A673 (cell line): ENCODE measurements at regions not wholly inside any gene's neighbourhood (a gene's known extent, or its start where the extent isn't known, plus 50 kb on each side); places are given as distances from the start of the nearest gene placed in this dataset.

Source experiments
- BruUV-seq: library from RNA; stranded (reverse); fragments of 400-500 nt; replicated peaks from 2 replicates; lab custom pipeline; 2021; lab: Mats Ljungman, UMichigan
- CTCF ChIA-PET: fragments of 300-600 bp; sonication (Branson Sonifier 250); formaldehyde crosslinking; loops from one replicate; lab custom pipeline; 2022; ENCODE audit warnings: antibody characterized with exemption; lab: Charles Lee
- POLR2A ChIA-PET: fragments of 300-600 bp; sonication (Branson Sonifier 250); formaldehyde crosslinking; loops from one replicate; lab custom pipeline; 2022; ENCODE audit warnings: antibody characterized with exemption; ENCODE audit not compliant: low non-redundant PET; lab: Charles Lee
- DNase-seq: peaks from one replicate; pipeline ENCODE4 v3.0.0-alpha.2; 2015; ENCODE audit warnings: low spot score
- H3K27ac ChIP-seq: fragments of 200-600 bp; sonication (generic); 2 replicates; pipeline ENCODE4 v1.5.1; 2016; ENCODE audit warnings: mixed run types, low read depth, mild to moderate bottlenecking, mixed read lengths, antibody characterized with exemption, low read length; ENCODE audit not compliant: poor library complexity, severe bottlenecking
- H3K27me3 ChIP-seq: fragments of 200-600 bp; sonication (generic); replicated peaks from 2 replicates; pipeline ENCODE4 v1.6.1; 2017; ENCODE audit warnings: mixed run types, low read depth, mild to moderate bottlenecking, mixed read lengths, antibody characterized with exemption, low read length; ENCODE audit not compliant: insufficient read depth, poor library complexity
- H3K36me3 ChIP-seq: fragments of 200-600 bp; sonication (generic); 2 replicates; pipeline ENCODE4 v1.6.1; 2016; ENCODE audit warnings: mixed run types, mild to moderate bottlenecking, mixed read lengths, antibody characterized with exemption, low read length; ENCODE audit not compliant: insufficient read depth, poor library complexity, severe bottlenecking
- H3K4me1 ChIP-seq: fragments of 200-600 bp; sonication (generic); 2 replicates; pipeline ENCODE4 v1.6.1; 2017; ENCODE audit warnings: mixed run types, mild to moderate bottlenecking, mixed read lengths, antibody characterized with exemption, low read length; ENCODE audit not compliant: insufficient read depth, poor library complexity, severe bottlenecking
- H3K4me3 ChIP-seq: fragments of 200-600 bp; sonication (generic); 2 replicates; pipeline ENCODE4 v1.5.1; 2016; ENCODE audit warnings: low read depth, mixed run types, mild to moderate bottlenecking, mixed read lengths, low read length; ENCODE audit not compliant: poor library complexity, severe bottlenecking
- H3K9me3 ChIP-seq: fragments of 200-600 bp; sonication (generic); 2 replicates; pipeline ENCODE4 v1.6.1; 2016; ENCODE audit warnings: mixed run types, low read depth, mild to moderate bottlenecking, mixed read lengths, antibody characterized with exemption, low read length; ENCODE audit not compliant: poor library complexity, severe bottlenecking
- CTCF ChIP-seq: fragments of 300-800, 200-600 bp; sonication (generic); conservative IDR thresholded peaks from 2 replicates; pipeline ENCODE4 v1.5.1; 2017; ENCODE audit warnings: low read depth, mild to moderate bottlenecking, antibody characterized with exemption, low read length, moderate library complexity, mixed read lengths
- EZH2 ChIP-seq: fragments of 200-600 bp; sonication (generic); IDR thresholded peaks from 2 replicates; pipeline ENCODE4 v1.6.1; 2017; ENCODE audit warnings: borderline replicate concordance, low read depth, mild to moderate bottlenecking, mixed read lengths, antibody characterized with exemption, low read length; ENCODE audit not compliant: poor library complexity, severe bottlenecking
- intact Hi-C: fragments of 100-400 bp; cut with micrococcal nuclease; formaldehyde crosslinking; loops from one replicate; pipeline ENCODE4 v1.10.0; 2022; ENCODE audit not compliant: unreplicated experiment

- no peak for DNase-seq
- CTCF ChIA-PET, result no interaction called here
- Histone ChIP-seq H3K4me1 (no peaks in the 10 kb centered on the region), H3K9me3 (no peaks in the 10 kb centered on the region), H3K4me3 (no peak overlapping the region), H3K27ac (no peak overlapping the region), H3K27me3 (no peaks in the 10 kb centered on the region), H3K36me3 (no peaks in the 10 kb centered on the region)
- intact Hi-C loops, result no loop called here
- no TSS peak for BruUV-seq
- POLR2A ChIA-PET, result no interaction called here
- no peak for TF ChIP-seq CTCF
- no peak for TF ChIP-seq EZH2
Observed at GRCh38 chrX:20693078-20693477, 426.4 kb upstream of the RPS6KA3 start.

GRCh38 chrX:20686256-20686655 lies 419.5 kb upstream of the RPS6KA3 start:
- Histone ChIP-seq H3K9me3 (no peaks in the 10 kb centered on the region), H3K4me1 (no peaks in the 10 kb centered on the region), H3K36me3 (no peaks in the 10 kb centered on the region), H3K4me3 (no peak overlapping the region), H3K27me3 (peaks cover 4% of the 10 kb centered on the region), H3K27ac (no peak overlapping the region)
- TF ChIP-seq CTCF (no peak), EZH2 (no peak)
- no peak for DNase-seq
- ChIA-PET POLR2A (no interaction called here), CTCF (no interaction called here)
- intact Hi-C loops, result no loop called here
- no TSS peak for BruUV-seq

GRCh38 chrX:20685652-20686051 lies 418.9 kb upstream of the RPS6KA3 start:
- intact Hi-C loops, result no loop called here
- BruUV-seq, result no TSS peak
- no peaks in the 10 kb centered on the region for H3K9me3 ChIP-seq
- TF ChIP-seq CTCF (no peak), EZH2 (no peak)
- no peaks in the 10 kb centered on the region for H3K36me3 ChIP-seq
- DNase-seq, result no peak
- no peaks in the 10 kb centered on the region for H3K4me1 ChIP-seq
- CTCF ChIA-PET, result no interaction called here
- peaks cover 4% of the 10 kb centered on the region for H3K27me3 ChIP-seq
- no peak overlapping the region for H3K4me3 ChIP-seq
- POLR2A ChIA-PET, result no interaction called here
- no peak overlapping the region for H3K27ac ChIP-seq
